HCT116 (cell line): ENCODE measurements at regions not wholly inside any gene's neighbourhood (a gene's known extent, or its start where the extent isn't known, plus 50 kb on each side); places are given as distances from the start of the nearest gene placed in this dataset.

Experiments used
- ATAC-seq: fragments of 200-7000 bp; cut with Tn5 transposase; 2 replicates; pipeline ENCODE4 v1.9.1; 2020; ENCODE audit warnings: mild to moderate bottlenecking, moderate library complexity
- BruUV-seq: library from RNA; stranded (reverse); fragments of 400-500 nt; replicated peaks from 2 replicates; lab custom pipeline; 2021; lab: Mats Ljungman, UMichigan
- CTCF ChIA-PET: fragments of 300-600 bp; sonication (Branson Sonifier 250); formaldehyde crosslinking; loops from one replicate; lab custom pipeline; 2021; ENCODE audit warnings: antibody characterized with exemption; lab: Charles Lee
- POLR2A ChIA-PET: fragments of 300-600, 350-600 bp; sonication (Branson Sonifier 250); formaldehyde crosslinking; loops from one replicate; lab custom pipeline; 2021; ENCODE audit warnings: antibody characterized with exemption; lab: Charles Lee
- RAD21 ChIA-PET, 2 experiments: fragments of 300-600 bp; sonication (Branson Sonifier 250); formaldehyde crosslinking; loops; one replicate each; lab custom pipeline; 2023; ENCODE audit warnings: low total read pairs in 2 of 2; ENCODE audit not compliant: uncharacterized antibody in 2 of 2, unreplicated experiment in 2 of 2, low non-redundant PET in 1 of 2; lab: Charles Lee
- DNase-seq: peaks from one replicate; pipeline ENCODE4 v3.0.0-alpha.2; 2010; ENCODE audit warnings: low read depth, low spot score
- H2AFZ ChIP-seq: fragments of 200-600 bp; shearing (Covaris generic), sonication (generic); 2 replicates; pipeline ENCODE4 v1.6.1; 2017; ENCODE audit warnings: low read depth, mixed run types, mixed read lengths, antibody characterized with exemption, low read length; ENCODE audit not compliant: poor library complexity, severe bottlenecking
- H3K27ac ChIP-seq: 2 replicates; pipeline ENCODE4 v1.5.1; 2012; ENCODE audit warnings: low read depth, low read length
- H3K27me3 ChIP-seq: fragments of 200-600 bp; sonication (generic); 2 replicates; pipeline ENCODE4 v1.6.1; 2016; ENCODE audit warnings: mixed run types, low read length, mixed read lengths; ENCODE audit not compliant: insufficient read depth
- H3K36me3 ChIP-seq, 2 experiments: fragments of 200-500 bp in 1 of 2; fragments of 200-600 bp in 1 of 2; sonication (Bioruptor generic) in 1 of 2; sonication (generic) in 1 of 2; 2 replicates each; pipeline versions ENCODE4 v1.5.1 to v1.6.1; 2014 to 2016; ENCODE audit warnings: low read length in 2 of 2, inconsistent platforms in 1 of 2, mixed read lengths in 1 of 2, mixed run types in 1 of 2; ENCODE audit not compliant: insufficient read depth in 2 of 2, control insufficient read depth in 1 of 2
- H3K4me1 ChIP-seq, 2 experiments: fragments of 200-600 bp in 1 of 2; sonication (generic) in 1 of 2; 2 replicates each; pipeline versions ENCODE4 v1.5.1 to v1.6.1; 2012 to 2017; ENCODE audit warnings: low read length in 2 of 2, inconsistent platforms in 1 of 2, mild to moderate bottlenecking in 1 of 2, mixed read lengths in 1 of 2, mixed run types in 1 of 2, moderate library complexity in 1 of 2; ENCODE audit not compliant: insufficient read depth in 2 of 2, control insufficient read depth in 1 of 2
- H3K4me2 ChIP-seq: fragments of 200-600 bp; sonication (generic); 2 replicates; pipeline ENCODE4 v1.6.1; 2017; ENCODE audit warnings: mixed run types, low read length, mixed read lengths
- H3K4me3 ChIP-seq, 2 experiments: fragments of 200-600 bp in 1 of 2; sonication (generic) in 1 of 2; replicated peaks in 1 of 2; 2 replicates each; pipeline ENCODE4 v1.5.1; 2011 to 2016; ENCODE audit warnings: low read length in 2 of 2, control low read depth in 1 of 2, low read depth in 1 of 2, mild to moderate bottlenecking in 1 of 2, mixed read lengths in 1 of 2, mixed run types in 1 of 2
- H3K79me2 ChIP-seq: fragments of 200-600 bp; sonication (generic); 2 replicates; pipeline ENCODE4 v1.6.1; 2017; ENCODE audit warnings: mild to moderate bottlenecking, mixed run types, low read length, moderate library complexity, mixed read lengths; ENCODE audit not compliant: insufficient read depth
- H3K9ac ChIP-seq: fragments of 200-600 bp; sonication (generic); 2 replicates; pipeline ENCODE4 v1.6.1; 2016; ENCODE audit warnings: low read length, mixed read lengths
- H3K9me2 ChIP-seq: fragments of 200-600 bp; sonication (generic), shearing (Covaris generic); 2 replicates; pipeline ENCODE4 v1.6.1; 2017; ENCODE audit warnings: mixed run types, mild to moderate bottlenecking, moderate library complexity; ENCODE audit not compliant: insufficient read depth
- H3K9me3 ChIP-seq, 2 experiments: fragments of 200-500 bp in 1 of 2; fragments of 200-600 bp in 1 of 2; sonication (Bioruptor generic) in 1 of 2; sonication (generic) in 1 of 2; 2 replicates each; pipeline ENCODE4 v1.6.1; 2014 to 2017; ENCODE audit warnings: low read length in 2 of 2, mixed read lengths in 2 of 2, inconsistent platforms in 1 of 2, low read depth in 1 of 2, mild to moderate bottlenecking in 1 of 2, mixed run types in 1 of 2, moderate library complexity in 1 of 2; ENCODE audit not compliant: control insufficient read depth in 1 of 2, insufficient read depth in 1 of 2
- H4K20me1 ChIP-seq: fragments of 200-600 bp; sonication (generic), shearing (Covaris generic); 2 replicates; pipeline ENCODE4 v1.6.1; 2017; ENCODE audit warnings: mixed run types, mild to moderate bottlenecking, moderate library complexity; ENCODE audit not compliant: insufficient read depth
- CBX3 ChIP-seq: IDR thresholded peaks from 2 replicates; pipeline ENCODE4 v1.6.1; 2012; ENCODE audit warnings: low read depth
- CEBPB ChIP-seq: IDR thresholded peaks from 2 replicates; pipeline ENCODE4 v1.6.1; 2012; ENCODE audit warnings: low read depth
- ELF1 ChIP-seq: IDR thresholded peaks from 2 replicates; pipeline ENCODE4 v1.6.1; 2012; ENCODE audit warnings: low read depth, borderline replicate concordance
- EZH2phosphoT487 ChIP-seq: fragments of 200-600 bp; IDR thresholded peaks from 2 replicates; pipeline ENCODE4 v1.6.1; 2018; ENCODE audit warnings: antibody characterized with exemption, borderline replicate concordance
- JUND ChIP-seq: IDR thresholded peaks from 2 replicates; pipeline ENCODE4 v1.6.1; 2012
- RAD21 ChIP-seq: IDR thresholded peaks from 2 replicates; pipeline ENCODE4 v1.6.1; 2012; ENCODE audit warnings: low read depth, mild to moderate bottlenecking
- REST ChIP-seq: IDR thresholded peaks from 2 replicates; pipeline ENCODE4 v1.6.1; 2012; ENCODE audit warnings: low read depth
- SIN3A ChIP-seq: IDR thresholded peaks from 2 replicates; pipeline ENCODE4 v1.6.1; 2012; ENCODE audit warnings: low read depth
- SP1 ChIP-seq: IDR thresholded peaks from 2 replicates; pipeline ENCODE4 v1.6.1; 2012; ENCODE audit warnings: low read depth
- SRF ChIP-seq: IDR thresholded peaks from 2 replicates; pipeline ENCODE4 v1.6.1; 2012; ENCODE audit warnings: low read depth
- TCF7L2 ChIP-seq: IDR thresholded peaks from 2 replicates; pipeline ENCODE4 v1.7.0; 2011; ENCODE audit warnings: borderline replicate concordance, inconsistent platforms; ENCODE audit not compliant: insufficient read depth, insufficient read length; ENCODE audit errors: extremely low read depth
- YY1 ChIP-seq: IDR thresholded peaks from 2 replicates; pipeline ENCODE4 v1.6.1; 2011; ENCODE audit warnings: low read length, low read depth, moderate library complexity, mild to moderate bottlenecking; ENCODE audit not compliant: insufficient replicate concordance; ENCODE audit errors: extremely low read depth
- ZFX ChIP-seq: fragments of 450-650 bp; IDR thresholded peaks from 2 replicates; pipeline ENCODE4 v1.6.1; 2017
- ZNF274 ChIP-seq: fragments of 200-500 bp; sonication (Bioruptor generic); IDR thresholded peaks from 2 replicates; pipeline ENCODE4 v1.6.1; 2014; ENCODE audit warnings: mild to moderate bottlenecking, low read depth, low read length, inconsistent platforms
- intact Hi-C: fragments of 100-400 bp; cut with micrococcal nuclease; formaldehyde crosslinking; loops from 2 replicates; pipeline ENCODE4 v1.10.0; 2022
- TF ChIP-seq, protein P1 (sequence below): IDR thresholded peaks from 2 replicates; pipeline ENCODE4 v1.6.1; 2012
- TF ChIP-seq, protein P2 (sequence below): IDR thresholded peaks from 2 replicates; pipeline ENCODE4 v1.6.1; 2012
- TF ChIP-seq, protein P3 (sequence below), 3 experiments: fragments of 200-600 bp in 1 of 3; sonication (generic) in 1 of 3; IDR thresholded peaks in 2 of 3; conservative IDR thresholded peaks in 1 of 3; 2 replicates each; pipeline ENCODE4 v1.5.1; 2012 to 2017; ENCODE audit warnings: low read depth in 2 of 3, low read length in 2 of 3, antibody characterized with exemption in 1 of 3, borderline replicate concordance in 1 of 3, control low read depth in 1 of 3, mild to moderate bottlenecking in 1 of 3, mixed read lengths in 1 of 3, mixed run types in 1 of 3, moderate library complexity in 1 of 3; ENCODE audit not compliant: insufficient read depth in 1 of 3

DNA sequence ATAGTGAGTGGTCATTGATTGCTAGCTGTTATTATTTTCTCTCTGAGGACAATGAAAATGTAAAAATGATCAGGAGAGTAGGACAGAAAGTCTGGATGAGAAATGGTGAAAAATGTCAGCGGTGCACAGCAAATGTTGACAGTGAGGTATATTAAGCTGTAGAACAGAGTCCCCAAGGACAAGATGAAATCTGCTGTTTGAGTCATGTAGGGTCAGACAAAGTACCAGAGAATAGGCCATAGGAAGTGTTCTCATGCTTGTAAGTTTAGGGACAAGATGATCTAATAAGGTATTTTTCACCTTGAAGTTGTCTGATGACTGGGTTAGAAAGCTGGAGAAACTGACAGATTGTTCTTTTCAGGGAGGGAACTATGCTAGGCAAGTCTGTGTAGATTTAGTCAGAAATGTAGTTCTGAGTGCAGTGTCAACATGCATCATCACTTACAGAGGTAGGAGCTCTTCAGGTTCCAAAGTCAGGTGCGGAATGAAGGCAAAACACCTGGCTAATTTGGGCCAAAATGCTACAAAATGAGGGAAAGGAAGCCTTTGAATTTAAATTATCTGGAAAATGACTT lies 369.3 kb downstream of the DLEU7 start:
- ChIA-PET CTCF (no interaction called here), POLR2A (no interaction called here), RAD21 (no interaction called here)
- Histone ChIP-seq H3K79me2 (no peaks in the 10 kb centered on the region), H3K9me3 (no peaks in the 10 kb centered on the region), H3K27me3 (no peaks in the 10 kb centered on the region), H2AFZ (no peak overlapping the region), H3K36me3 (no peaks in the 10 kb centered on the region), H3K4me2 (no peak overlapping the region), H3K9ac (no peak overlapping the region), H3K4me3 (no peak overlapping the region), H3K4me1 (no peaks in the 10 kb centered on the region), H4K20me1 (no peaks in the 10 kb centered on the region), H3K27ac (no peak overlapping the region), H3K9me2 (no peaks in the 10 kb centered on the region)
- ATAC-seq (no peak), DNase-seq (no peak)
- intact Hi-C loops = no loop called here
- no TSS peak for BruUV-seq
- TF ChIP-seq SIN3A = no peak
- TF ChIP-seq ELF1 = no peak
- TF ChIP-seq ZNF274 = no peak
- TF ChIP-seq, protein P1, sequence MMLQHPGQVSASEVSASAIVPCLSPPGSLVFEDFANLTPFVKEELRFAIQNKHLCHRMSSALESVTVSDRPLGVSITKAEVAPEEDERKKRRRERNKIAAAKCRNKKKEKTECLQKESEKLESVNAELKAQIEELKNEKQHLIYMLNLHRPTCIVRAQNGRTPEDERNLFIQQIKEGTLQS = no peak
- TF ChIP-seq TCF7L2 = no peak
- TF ChIP-seq EZH2phosphoT487 = no peak
- TF ChIP-seq RAD21 = no peak
- TF ChIP-seq, protein P2, sequence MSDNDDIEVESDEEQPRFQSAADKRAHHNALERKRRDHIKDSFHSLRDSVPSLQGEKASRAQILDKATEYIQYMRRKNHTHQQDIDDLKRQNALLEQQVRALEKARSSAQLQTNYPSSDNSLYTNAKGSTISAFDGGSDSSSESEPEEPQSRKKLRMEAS = no peak
- TF ChIP-seq ZFX = no peak
- TF ChIP-seq REST = no peak
- no peak for TF ChIP-seq SP1
- TF ChIP-seq SRF = no peak
- TF ChIP-seq, protein P3, sequence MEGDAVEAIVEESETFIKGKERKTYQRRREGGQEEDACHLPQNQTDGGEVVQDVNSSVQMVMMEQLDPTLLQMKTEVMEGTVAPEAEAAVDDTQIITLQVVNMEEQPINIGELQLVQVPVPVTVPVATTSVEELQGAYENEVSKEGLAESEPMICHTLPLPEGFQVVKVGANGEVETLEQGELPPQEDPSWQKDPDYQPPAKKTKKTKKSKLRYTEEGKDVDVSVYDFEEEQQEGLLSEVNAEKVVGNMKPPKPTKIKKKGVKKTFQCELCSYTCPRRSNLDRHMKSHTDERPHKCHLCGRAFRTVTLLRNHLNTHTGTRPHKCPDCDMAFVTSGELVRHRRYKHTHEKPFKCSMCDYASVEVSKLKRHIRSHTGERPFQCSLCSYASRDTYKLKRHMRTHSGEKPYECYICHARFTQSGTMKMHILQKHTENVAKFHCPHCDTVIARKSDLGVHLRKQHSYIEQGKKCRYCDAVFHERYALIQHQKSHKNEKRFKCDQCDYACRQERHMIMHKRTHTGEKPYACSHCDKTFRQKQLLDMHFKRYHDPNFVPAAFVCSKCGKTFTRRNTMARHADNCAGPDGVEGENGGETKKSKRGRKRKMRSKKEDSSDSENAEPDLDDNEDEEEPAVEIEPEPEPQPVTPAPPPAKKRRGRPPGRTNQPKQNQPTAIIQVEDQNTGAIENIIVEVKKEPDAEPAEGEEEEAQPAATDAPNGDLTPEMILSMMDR (IDR thresholded peaks at IDR 0.05 in 2 of 3, conservative IDR thresholded peaks at IDR 0.05 in 1 of 3; ENCODE audit: borderline replicate concordance in 1 of 3, insufficient read depth in 1 of 3, low read depth in 2 of 3, low read length in 2 of 3) = no peak
- no peak for TF ChIP-seq YY1
- no peak for TF ChIP-seq JUND
- TF ChIP-seq CEBPB = no peak
- no peak for TF ChIP-seq CBX3
